LHCN-M2 (cell line): ENCODE measurements at regions not wholly inside any gene's neighbourhood (a gene's known extent, or its start where the extent isn't known, plus 50 kb on each side); places are given as distances from the start of the nearest gene placed in this dataset.

Experiments
- DNase-seq: peaks from one replicate; pipeline ENCODE4 v3.0.0-alpha.2; 2012; ENCODE audit warnings: low read depth

DNA sequence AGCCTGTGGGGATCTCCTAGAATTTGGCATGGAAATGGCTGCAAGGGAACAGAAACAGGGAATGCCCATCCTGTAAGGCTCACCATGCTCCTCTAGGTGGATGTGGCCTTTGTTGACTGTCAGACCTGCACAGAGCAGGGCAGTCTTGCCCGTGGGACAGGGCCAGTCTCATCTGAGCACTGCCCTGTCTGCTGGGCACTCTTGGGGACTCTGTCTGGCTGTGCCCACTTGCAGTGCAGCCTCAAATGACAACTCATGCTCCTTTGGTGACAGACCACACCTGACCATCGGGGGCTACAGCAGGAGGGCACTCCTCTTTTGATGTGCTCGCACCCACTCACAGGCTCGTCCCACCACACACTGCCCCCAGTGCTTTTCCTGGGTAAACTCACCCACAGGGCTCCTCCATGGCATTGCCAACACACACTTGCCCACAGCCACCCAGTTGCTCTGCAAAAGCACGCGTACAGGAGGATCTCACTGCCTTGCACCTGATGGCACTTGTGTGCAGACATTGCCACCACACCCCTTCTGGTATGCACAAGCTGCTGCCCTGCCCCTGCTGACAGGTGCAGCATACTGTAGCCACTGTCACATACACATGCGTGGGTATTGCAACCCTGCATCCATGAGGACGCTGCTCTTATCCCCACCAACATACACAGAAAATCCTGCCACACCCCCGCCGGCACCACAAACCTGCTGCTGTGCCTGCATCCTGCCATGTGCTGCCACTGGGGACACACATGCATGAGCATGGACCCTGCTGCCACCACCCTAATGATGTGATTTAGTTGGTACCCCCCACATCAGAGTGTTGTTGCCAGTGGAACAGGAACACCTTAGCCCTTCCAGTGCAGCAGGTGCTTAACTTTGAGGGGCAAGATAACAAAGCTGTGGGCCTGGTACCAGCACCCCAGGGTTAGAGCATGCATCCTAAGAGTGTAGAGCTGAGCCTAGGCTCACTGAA lies 100.1 kb upstream of the ARHGEF9 start:
- no peak for DNase-seq

DNA sequence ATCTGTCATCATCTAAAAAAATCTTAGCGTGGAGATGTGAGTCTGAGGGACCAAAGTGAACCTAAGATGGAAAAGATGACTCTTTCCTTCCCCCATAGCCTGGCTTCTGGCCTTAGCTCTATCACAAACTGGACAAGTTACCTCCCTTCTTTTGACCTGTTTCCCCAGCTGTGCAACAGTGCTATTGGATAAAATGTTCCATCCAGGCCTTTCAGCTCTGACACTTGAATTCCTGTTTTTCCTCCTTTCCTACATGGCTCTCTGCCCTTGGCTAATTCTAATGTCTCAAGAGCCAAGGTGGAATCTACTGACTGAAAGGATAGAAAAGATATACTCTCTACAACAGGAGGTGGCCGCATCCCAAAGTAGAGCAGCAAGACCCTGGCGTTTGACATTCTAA lies 84.5 kb upstream of the ARHGEF9 start:
- DNase-seq, result no peak

DNA sequence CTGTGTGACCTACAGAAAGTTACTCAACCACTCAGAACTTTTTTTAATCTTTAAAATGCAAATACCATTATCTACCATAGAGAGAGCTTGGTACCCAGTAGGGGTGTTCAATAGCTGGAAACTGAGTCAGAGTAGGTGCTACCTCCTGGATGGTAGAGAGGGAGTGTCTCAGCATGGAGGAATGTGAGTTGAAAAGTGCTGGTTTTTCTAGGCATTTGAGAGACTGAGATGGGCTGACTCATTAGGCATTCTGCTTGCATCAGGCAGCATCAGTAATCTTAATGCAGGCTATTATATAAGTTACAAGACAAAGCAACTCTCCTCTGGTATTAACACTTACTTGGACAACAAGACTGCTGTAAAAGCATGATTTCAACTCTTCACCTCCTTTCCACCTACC lies 70.9 kb upstream of the ARHGEF9 start:
- no peak for DNase-seq

DNA sequence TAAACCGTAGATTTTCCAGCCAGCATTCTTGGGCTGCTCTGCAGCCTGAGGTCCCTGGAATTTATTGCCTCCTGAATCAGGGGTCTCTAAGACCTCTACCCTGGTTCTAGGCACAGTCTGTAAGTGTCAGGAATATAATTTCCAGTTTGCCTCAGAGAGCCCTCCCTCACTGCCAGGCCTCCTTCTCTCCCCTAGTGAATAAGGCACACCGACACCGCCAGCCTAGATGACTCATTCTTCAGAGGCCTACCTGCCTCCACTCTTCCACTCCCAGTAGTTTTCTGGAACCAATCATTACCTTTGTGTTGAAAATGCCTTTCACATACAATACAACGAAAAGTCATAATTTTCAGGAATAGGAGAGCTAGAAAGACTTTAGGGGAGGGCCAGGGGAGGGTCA lies 50.3 kb upstream of the ARHGEF9 start:
- no peak for DNase-seq
